MV-4-11 (cell line): ENCODE measurements at regions not wholly inside any gene's neighbourhood (a gene's known extent, or its start where the extent isn't known, plus 50 kb on each side); places are given as distances from the start of the nearest gene placed in this dataset.

ENCODE experiments used
- DNase-seq: peaks from one replicate; lab custom pipeline; 2025; lab: John Stamatoyannopoulos, UW

GRCh38 chr4:112847781-112848180 is 201.7 kb upstream of the ANK2 start:
- DNase-seq, result no peak

- no peak for DNase-seq
These were observed 200.5 kb upstream of the ANK2 start for GRCh38 chr4:112848911-112849310.

GRCh38 chr4:112852601-112853000 is 196.9 kb upstream of the ANK2 start:
- no peak for DNase-seq

- DNase-seq, result no peak
These were observed 195.7 kb upstream of the ANK2 start for GRCh38 chr4:112853662-112854256.

DNA sequence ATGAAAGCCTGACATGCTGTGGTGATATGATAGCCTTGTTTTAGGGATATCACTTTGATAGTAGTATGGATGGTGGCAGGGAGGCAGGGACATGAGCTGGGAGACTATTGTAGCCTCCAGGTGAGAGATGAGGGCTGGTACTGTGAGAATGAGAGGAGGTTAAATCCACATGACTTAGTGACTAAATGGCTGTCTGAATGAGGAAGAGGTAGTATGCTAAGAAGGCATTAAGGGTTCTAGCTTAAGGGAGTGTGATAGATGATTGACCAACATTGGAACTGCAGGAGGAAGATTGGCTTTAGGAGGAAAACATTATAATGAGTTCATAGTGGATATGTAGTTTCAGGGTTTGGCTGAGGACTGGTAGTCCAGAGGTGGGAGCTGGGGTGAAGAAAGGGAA is 195.0 kb upstream of the ANK2 start:
- DNase-seq, result no peak

GRCh38 chr4:112855058-112855457 is 194.4 kb upstream of the ANK2 start:
- no peak for DNase-seq

- DNase-seq, result no peak
These were observed 192.0 kb upstream of the ANK2 start for GRCh38 chr4:112857461-112857860.

DNA sequence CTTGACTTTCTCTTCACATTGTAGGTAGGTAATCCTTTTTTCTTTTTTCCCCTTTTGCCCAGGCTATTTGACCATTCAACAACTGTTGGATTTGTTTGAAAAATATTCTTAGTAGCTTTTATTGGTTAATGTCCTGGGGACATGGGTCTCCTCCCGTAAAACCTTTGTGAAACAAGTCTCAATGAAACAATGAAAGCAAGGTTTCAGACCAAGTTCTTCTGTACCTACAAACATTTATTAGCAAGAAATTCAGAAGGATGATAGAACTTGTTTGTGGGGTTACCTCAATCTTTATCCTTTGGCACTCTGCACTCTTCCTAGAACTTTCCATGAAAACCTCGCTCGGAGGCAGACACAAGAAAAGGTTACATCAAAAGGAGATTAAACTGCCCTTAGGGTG is 190.7 kb upstream of the ANK2 start:
- no peak for DNase-seq

DNA sequence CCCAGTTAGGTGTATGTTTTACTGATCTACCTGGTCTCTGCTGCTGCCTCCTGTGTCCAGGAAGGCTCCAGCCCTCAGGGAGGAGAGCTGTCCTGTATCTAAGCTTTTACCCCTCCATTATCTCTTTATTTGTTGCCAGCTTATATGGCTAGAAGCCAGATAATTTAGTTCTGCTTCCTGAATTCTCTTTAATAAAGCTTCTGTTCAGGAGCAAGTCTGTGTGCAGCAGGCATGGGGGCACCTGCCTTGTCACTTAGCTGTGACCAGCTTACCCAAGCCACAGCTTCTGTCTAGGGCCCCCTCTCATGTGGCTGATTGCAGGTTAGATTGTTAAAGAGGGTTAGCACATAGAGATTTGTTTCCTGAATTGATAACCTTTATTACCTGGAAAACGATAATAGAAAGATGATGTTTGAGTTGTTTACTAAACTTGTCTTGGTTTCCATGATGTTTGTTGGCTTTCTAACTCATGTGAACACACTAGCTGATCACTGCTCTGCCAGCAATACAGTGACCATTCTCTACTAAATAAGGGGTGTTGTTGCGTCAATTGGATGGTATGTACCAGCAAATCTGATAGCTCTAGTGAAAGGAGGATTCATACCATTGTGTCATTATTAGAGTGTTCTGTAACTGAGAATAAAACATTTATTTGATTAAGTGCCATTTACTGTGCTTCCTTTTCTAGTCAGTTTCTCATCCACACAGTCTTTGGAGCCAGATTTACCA is 189.8 kb upstream of the ANK2 start:
- DNase-seq, result no peak

- DNase-seq, result no peak
These were observed 188.4 kb upstream of the ANK2 start for GRCh38 chr4:112860830-112861690.

DNA sequence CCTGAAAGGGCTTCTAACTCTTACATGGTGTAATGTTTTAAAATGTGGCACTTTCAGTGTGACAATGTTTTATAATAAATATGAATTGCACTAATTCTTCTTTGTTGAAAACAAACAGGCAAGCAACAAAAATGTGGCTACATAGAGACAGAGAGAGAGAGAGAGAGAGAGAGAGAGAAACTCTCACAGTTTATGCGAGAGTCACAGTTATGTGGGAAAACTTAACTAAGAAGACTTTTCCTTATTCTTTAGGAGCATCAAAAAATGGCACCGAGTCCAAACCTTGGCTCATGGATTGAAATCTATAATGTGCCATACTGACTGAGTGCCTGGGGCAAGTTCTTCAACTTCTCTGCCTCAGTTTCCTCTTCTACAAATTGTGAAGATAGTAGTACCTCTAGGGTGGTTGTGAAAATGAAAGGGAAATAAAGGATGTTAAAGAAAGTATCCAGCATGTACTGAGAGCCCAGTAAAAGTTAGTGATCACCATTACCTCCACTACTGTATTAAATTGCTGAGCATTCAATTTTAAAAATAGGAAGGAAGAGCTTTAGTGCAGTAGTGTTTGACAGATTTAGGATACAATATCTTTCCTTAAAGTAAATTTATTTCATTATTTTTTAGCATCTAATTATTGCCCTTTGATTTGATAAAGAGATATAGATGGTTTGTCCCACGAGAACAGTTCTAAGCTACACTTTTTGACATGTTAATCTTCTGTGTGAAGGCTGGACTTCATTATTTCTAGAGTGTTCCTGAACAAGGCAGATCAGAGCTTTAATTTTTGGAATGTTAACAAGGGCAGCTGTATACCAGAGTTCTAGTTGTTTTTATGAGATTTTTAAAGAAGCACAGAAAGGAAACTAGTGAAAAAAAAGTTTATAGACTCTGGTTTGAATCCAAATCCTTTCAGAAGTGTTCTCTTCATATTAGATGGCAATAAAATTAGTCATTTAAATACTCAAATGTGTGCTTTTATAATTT is 187.5 kb upstream of the ANK2 start:
- no peak for DNase-seq

DNA sequence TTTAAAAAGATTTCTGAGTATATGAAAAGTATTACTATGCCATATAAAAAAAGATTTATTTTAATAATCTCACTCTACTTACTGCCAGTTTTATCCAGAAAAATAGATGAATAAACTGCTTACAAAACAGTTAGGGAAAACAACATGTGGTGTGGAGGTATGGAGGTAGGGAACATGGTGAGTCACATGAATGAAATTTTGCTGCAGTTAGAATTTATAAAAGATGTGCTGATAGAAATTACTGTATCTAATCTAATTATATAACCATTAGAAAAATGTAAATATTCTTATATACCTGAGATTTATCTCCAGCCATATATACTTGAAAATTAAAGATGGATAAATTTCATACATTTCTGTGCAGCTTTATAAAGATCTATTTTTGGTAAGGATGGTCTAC is 184.0 kb upstream of the ANK2 start:
- no peak for DNase-seq

- DNase-seq, result no peak
These were observed 173.1 kb upstream of the ANK2 start for GRCh38 chr4:112876316-112876715.

DNA sequence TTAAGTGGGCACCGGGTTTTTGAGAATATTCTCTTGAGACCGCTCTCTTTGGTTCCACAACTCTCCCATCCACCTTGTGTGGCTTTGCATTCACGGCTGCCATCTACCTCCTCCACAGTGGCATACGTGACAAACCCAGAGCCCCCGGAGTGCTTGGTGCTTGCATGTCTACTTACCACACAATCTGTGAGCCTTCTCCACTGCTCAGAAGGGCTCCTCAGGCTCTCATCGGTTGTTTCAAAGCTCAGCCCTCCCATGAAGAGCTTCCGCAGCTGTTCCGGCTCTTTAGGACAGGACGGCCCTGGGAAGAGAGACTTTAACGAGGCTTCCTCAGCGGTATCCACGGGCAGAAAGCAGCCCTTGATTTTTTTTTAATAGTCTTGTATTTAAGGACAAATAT is 167.6 kb upstream of the ANK2 start:
- DNase-seq, result no peak

GRCh38 chr4:112882286-112882685 is 167.2 kb upstream of the ANK2 start:
- DNase-seq, result no peak

GRCh38 chr4:112884406-112884805 is 165.0 kb upstream of the ANK2 start:
- no peak for DNase-seq

DNA sequence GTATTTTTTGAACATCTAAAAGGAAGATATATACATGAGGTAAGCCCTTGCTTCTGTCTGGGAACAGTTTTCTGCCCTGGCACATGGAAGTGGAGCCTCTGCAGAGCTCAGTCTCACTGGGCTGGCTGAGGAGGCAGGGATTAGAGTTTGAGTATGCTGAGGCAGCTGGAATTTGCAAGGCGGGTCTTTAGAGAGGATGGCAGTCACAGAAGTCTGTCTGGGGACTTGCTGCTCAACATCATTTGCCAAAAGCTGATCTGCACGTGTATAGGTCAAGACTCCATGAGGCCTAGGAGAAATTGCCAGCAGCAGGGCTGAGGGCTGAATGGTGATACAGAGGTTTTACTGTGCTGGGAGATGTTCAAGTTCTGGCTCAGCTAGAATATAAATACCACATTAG is 163.6 kb upstream of the ANK2 start:
- no peak for DNase-seq

- DNase-seq, result no peak
These were observed 160.8 kb upstream of the ANK2 start for GRCh38 chr4:112888622-112889021.

DNA sequence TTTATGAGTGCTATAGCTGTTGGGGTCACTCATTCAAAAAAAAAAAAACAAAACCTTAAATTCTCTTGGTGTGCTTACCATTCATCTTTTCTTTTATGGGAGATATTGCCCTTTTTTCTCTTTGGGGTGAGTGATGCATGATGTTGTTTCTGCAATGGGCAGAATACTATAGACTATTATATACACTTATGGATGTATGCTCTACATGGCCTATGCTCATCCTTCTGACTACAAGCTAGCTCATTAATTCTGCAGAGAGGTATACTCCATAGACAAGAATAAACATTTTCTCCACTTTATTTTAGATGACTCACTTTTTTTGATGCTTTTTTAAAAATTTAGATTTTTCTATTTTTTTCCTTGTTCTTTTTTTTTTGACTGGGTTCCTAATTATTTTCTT is 160.3 kb upstream of the ANK2 start:
- DNase-seq, result no peak

DNA sequence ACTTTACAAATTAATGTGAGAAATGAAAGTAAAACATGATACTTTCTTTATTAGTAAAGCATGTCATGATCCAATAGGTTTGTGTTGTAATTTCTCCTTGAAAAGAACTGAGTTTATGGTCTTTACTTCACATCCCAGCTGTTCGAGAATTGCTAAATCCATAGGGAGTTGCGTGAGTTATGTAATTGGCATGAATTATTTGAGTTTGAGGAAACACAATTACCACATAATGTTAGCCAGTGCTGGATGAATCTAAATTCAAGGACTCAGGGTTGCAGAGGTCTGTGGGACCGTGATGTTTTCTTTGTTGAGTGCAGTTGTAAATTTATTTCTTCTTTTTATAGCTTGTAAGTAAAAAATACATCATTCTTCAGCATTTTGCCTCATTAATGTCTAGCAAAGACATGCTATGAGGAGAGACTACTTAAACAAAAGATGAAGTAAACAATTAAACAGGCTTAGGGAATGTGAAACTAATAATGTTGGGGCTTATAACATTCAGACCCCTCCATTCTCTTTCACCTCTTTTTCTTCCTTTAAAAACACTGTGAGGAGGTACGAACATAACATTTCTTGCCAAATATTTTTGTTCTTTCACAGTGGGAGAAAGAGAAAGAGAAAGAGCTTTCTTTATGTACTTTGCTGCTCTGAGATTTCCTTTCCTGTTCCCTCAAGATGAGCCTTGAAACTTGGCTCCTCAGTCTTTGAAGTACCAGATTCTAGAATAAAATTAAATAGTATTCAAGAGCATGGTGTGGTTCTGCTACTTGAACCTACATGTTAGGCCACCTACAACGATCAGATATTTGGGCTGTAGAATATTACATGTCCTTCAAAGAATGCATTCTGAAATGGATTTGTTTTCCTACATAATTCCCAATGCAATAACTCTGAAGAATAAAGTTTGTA is 159.6 kb upstream of the ANK2 start:
- DNase-seq, result peak; percentile 26

GRCh38 chr4:112894480-112894879 is 155.0 kb upstream of the ANK2 start:
- no peak for DNase-seq
